ENCODE measurements at regions not wholly inside any gene's neighbourhood (a gene's known extent, or its start where the extent isn't known, plus 50 kb on each side); places are given as distances from the start of the nearest gene placed in this dataset.

DNA sequence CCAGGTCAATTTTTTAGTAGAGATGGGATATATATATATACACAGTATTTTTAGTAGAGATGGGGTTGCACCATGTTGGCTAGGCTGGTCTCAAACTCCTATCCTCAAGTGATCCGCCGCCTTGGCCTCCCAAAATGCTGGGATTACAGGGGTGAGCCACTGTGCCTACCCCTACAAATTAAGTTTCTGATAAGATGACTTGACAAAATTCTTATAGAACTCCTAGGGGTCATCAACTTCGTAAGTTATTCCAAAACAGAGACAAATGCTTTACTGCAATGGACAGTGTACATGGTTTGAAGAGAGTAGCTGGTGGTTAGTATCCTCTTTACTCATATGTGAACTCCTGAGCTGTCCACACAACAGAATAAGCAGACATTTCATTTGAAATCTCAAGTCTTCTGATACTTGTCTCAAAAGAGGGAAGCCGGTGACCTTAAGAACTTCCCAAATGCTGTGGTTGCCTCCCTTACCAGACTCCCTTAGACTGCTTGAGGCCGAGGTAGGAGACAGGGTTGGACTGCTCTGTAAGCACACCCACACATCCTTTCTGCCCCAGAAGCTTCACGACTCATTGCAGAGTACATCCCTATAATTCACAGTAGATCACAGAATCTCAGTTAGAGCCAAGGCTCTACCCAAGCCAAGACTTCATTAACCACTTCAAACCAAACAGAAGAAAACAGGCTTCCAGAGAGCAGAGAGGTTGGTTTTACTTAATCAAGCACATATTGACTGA is 244.1 kb upstream of the IRF2BP2 start:
- Histone ChIP-seq H3K4me1 (ENCODE audit: control insufficient read depth, insufficient read depth, low read length) (no peaks in the 10 kb centered on the region; the same call in 1 of the 2 replicates), H3K27ac (ENCODE audit: extremely low read depth, low read depth, low read length) (no peak overlapping the region), H3K9me3 (ENCODE audit: control insufficient read depth, insufficient read depth, low read depth, low read length) (no peaks in the 10 kb centered on the region), H3K4me3 (ENCODE audit: low read depth, low read length) (no peak overlapping the region), H3K36me3 (ENCODE audit: control insufficient read depth in 2 of 2, insufficient read depth in 1 of 2, low read length in 2 of 2) (no peaks in the 10 kb centered on the region)
- TF ChIP-seq ZFHX2 (tag by site-specific recombination; conservative IDR thresholded peaks at IDR 0.05) (peak; percentile 51), ZNF530 (tag by site-specific recombination; IDR thresholded peaks at IDR 0.05; ENCODE audit: low read depth) (no peak), ZNF221 (tag by site-specific recombination; IDR thresholded peaks at IDR 0.05; ENCODE audit: borderline replicate concordance) (no peak)
- TF ChIP-seq, protein P1, sequence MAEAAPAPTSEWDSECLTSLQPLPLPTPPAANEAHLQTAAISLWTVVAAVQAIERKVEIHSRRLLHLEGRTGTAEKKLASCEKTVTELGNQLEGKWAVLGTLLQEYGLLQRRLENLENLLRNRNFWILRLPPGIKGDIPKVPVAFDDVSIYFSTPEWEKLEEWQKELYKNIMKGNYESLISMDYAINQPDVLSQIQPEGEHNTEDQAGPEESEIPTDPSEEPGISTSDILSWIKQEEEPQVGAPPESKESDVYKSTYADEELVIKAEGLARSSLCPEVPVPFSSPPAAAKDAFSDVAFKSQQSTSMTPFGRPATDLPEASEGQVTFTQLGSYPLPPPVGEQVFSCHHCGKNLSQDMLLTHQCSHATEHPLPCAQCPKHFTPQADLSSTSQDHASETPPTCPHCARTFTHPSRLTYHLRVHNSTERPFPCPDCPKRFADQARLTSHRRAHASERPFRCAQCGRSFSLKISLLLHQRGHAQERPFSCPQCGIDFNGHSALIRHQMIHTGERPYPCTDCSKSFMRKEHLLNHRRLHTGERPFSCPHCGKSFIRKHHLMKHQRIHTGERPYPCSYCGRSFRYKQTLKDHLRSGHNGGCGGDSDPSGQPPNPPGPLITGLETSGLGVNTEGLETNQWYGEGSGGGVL (tag by site-specific recombination; IDR thresholded peaks at IDR 0.05) = no peak
- TF ChIP-seq, protein P2, sequence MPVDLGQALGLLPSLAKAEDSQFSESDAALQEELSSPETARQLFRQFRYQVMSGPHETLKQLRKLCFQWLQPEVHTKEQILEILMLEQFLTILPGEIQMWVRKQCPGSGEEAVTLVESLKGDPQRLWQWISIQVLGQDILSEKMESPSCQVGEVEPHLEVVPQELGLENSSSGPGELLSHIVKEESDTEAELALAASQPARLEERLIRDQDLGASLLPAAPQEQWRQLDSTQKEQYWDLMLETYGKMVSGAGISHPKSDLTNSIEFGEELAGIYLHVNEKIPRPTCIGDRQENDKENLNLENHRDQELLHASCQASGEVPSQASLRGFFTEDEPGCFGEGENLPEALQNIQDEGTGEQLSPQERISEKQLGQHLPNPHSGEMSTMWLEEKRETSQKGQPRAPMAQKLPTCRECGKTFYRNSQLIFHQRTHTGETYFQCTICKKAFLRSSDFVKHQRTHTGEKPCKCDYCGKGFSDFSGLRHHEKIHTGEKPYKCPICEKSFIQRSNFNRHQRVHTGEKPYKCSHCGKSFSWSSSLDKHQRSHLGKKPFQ (tag by site-specific recombination; IDR thresholded peaks at IDR 0.05) = no peak
- TF ChIP-seq, protein P3, sequence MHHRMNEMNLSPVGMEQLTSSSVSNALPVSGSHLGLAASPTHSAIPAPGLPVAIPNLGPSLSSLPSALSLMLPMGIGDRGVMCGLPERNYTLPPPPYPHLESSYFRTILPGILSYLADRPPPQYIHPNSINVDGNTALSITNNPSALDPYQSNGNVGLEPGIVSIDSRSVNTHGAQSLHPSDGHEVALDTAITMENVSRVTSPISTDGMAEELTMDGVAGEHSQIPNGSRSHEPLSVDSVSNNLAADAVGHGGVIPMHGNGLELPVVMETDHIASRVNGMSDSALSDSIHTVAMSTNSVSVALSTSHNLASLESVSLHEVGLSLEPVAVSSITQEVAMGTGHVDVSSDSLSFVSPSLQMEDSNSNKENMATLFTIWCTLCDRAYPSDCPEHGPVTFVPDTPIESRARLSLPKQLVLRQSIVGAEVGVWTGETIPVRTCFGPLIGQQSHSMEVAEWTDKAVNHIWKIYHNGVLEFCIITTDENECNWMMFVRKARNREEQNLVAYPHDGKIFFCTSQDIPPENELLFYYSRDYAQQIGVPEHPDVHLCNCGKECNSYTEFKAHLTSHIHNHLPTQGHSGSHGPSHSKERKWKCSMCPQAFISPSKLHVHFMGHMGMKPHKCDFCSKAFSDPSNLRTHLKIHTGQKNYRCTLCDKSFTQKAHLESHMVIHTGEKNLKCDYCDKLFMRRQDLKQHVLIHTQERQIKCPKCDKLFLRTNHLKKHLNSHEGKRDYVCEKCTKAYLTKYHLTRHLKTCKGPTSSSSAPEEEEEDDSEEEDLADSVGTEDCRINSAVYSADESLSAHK (tag by site-specific recombination; IDR thresholded peaks at IDR 0.05) = no peak
- POLR2A ChIA-PET = no interaction called here
- CTCF ChIA-PET = no interaction called here

DNA sequence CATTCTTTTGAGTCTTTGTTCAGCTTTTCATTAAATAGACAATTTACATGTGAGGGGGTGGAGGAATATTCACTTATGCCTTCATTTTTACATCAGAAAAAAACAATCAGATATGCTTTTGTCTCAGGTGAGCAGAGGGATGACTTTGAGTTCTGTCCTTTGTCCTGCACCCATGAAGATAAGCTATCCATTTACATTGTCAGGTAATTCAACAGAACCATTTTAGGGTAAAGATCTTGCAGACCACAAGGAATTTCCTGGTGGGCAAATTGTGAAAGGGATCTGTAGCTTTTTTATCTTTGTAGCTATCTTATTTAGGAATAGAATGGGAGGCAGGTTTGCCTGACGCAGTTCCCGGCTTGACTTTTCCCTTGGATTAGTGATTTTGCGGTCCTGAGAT is 242.7 kb upstream of the IRF2BP2 start:
- TF ChIP-seq ZNF391 (tag by site-specific recombination; IDR thresholded peaks at IDR 0.05; ENCODE audit: borderline replicate concordance, low read depth) (no peak), ZNF292 (tag by site-specific recombination; IDR thresholded peaks at IDR 0.05; ENCODE audit: borderline replicate concordance, low read depth) (no peak), ZNF2 (tag by site-specific recombination; IDR thresholded peaks at IDR 0.05) (no peak), ZNF155 (tag by site-specific recombination; IDR thresholded peaks at IDR 0.05) (no peak), ZNF132 (tag by site-specific recombination; IDR thresholded peaks at IDR 0.05; ENCODE audit: borderline replicate concordance) (no peak), ZNF777 (tag by site-specific recombination; IDR thresholded peaks at IDR 0.05; ENCODE audit: borderline replicate concordance) (no peak), REPIN1 (tag by site-specific recombination; IDR thresholded peaks at IDR 0.05; ENCODE audit: low read depth) (no peak), ZNF423 (tag by site-specific recombination; IDR thresholded peaks at IDR 0.05) (no peak), ZFP69B (tag by site-specific recombination; IDR thresholded peaks at IDR 0.05) (no peak), ZNF211 (tag by site-specific recombination; IDR thresholded peaks at IDR 0.05; ENCODE audit: low read depth) (no peak), HOXD13 (CRISPR knock-in tag; IDR thresholded peaks at IDR 0.05; ENCODE audit: borderline replicate concordance) (no peak), ZNF560 (tag by site-specific recombination; IDR thresholded peaks at IDR 0.05; ENCODE audit: borderline replicate concordance) (no peak)
- TF ChIP-seq, protein P4, sequence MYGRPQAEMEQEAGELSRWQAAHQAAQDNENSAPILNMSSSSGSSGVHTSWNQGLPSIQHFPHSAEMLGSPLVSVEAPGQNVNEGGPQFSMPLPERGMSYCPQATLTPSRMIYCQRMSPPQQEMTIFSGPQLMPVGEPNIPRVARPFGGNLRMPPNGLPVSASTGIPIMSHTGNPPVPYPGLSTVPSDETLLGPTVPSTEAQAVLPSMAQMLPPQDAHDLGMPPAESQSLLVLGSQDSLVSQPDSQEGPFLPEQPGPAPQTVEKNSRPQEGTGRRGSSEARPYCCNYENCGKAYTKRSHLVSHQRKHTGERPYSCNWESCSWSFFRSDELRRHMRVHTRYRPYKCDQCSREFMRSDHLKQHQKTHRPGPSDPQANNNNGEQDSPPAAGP (tag by site-specific recombination; IDR thresholded peaks at IDR 0.05) = no peak
- TF ChIP-seq, protein P5, sequence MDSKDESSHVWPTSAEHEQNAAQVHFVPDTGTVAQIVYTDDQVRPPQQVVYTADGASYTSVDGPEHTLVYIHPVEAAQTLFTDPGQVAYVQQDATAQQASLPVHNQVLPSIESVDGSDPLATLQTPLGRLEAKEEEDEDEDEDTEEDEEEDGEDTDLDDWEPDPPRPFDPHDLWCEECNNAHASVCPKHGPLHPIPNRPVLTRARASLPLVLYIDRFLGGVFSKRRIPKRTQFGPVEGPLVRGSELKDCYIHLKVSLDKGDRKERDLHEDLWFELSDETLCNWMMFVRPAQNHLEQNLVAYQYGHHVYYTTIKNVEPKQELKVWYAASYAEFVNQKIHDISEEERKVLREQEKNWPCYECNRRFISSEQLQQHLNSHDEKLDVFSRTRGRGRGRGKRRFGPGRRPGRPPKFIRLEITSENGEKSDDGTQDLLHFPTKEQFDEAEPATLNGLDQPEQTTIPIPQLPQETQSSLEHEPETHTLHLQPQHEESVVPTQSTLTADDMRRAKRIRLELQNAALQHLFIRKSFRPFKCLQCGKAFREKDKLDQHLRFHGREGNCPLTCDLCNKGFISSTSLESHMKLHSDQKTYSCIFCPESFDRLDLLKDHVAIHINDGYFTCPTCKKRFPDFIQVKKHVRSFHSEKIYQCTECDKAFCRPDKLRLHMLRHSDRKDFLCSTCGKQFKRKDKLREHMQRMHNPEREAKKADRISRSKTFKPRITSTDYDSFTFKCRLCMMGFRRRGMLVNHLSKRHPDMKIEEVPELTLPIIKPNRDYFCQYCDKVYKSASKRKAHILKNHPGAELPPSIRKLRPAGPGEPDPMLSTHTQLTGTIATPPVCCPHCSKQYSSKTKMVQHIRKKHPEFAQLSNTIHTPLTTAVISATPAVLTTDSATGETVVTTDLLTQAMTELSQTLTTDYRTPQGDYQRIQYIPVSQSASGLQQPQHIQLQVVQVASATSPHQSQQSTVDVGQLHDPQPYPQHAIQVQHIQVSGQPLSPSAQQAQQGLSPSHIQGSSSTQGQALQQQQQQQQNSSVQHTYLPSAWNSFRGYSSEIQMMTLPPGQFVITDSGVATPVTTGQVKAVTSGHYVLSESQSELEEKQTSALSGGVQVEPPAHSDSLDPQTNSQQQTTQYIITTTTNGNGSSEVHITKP (tag by site-specific recombination; IDR thresholded peaks at IDR 0.05) = no peak
- CTCF ChIA-PET = no interaction called here

More for the DNA sequence above, 242.7 kb upstream of the IRF2BP2 start:
- Histone ChIP-seq H3K4me3 (ENCODE audit: low read depth, low read length) (no peak overlapping the region), H3K9me3 (ENCODE audit: control insufficient read depth, insufficient read depth, low read depth, low read length) (no peaks in the 10 kb centered on the region), H3K4me1 (ENCODE audit: control insufficient read depth, insufficient read depth, low read length) (no peaks in the 10 kb centered on the region; the same call in 1 of the 2 replicates), H3K27ac (ENCODE audit: extremely low read depth, low read depth, low read length) (no peak overlapping the region), H3K36me3 (ENCODE audit: control insufficient read depth in 2 of 2, insufficient read depth in 1 of 2, low read length in 2 of 2) (no peaks in the 10 kb centered on the region)
- POLR2A ChIA-PET = interaction anchor here (1.0 to 1.6 kb wide), 2 partner anchors 13 to 22 kb away, joined by 3 read pairs; no protein-coding TSS in a partner anchor

Measured in HEK293 (cell line).